IMR-90 (cell line): ENCODE measurements at regions not wholly inside any gene's neighbourhood (a gene's known extent, or its start where the extent isn't known, plus 50 kb on each side); places are given as distances from the start of the nearest gene placed in this dataset.

Experiments used
- ATAC-seq: fragments of 200-7000 bp; cut with Tn5 transposase; 2 replicates; pipeline ENCODE4 v1.9.1; 2020; ENCODE audit warnings: low read depth, mild to moderate bottlenecking, moderate library complexity
- BruUV-seq: library from RNA; stranded (reverse); fragments of 400-500 nt; replicated peaks from 2 replicates; lab custom pipeline; 2021; lab: Mats Ljungman, UMichigan
- CTCF ChIA-PET: fragments of 300-600 bp; formaldehyde crosslinking; extraction: SDS; loops from one replicate; lab custom pipeline; 2021; ENCODE audit warnings: antibody characterized with exemption; lab: Yijun Ruan, JAX
- POLR2A ChIA-PET: fragments of 300-600 bp; sonication (Branson Sonifier 250); formaldehyde crosslinking; loops from one replicate; lab custom pipeline; 2022; ENCODE audit warnings: antibody characterized with exemption; ENCODE audit not compliant: unreplicated experiment; lab: Charles Lee
- DNase-seq: peaks from one replicate; pipeline ENCODE4 v3.0.0; 2013
- H2AFZ ChIP-seq: replicated peaks from 2 replicates; pipeline ENCODE3; 2013; ENCODE audit warnings: low read length, mild to moderate bottlenecking; ENCODE audit not compliant: poor library complexity
- H2AK5ac ChIP-seq: 2 replicates; pipeline ENCODE4 v1.6.1; 2013; ENCODE audit warnings: low read depth, low read length, inconsistent platforms
- H2AK9ac ChIP-seq: replicated peaks from 2 replicates; pipeline ENCODE3; 2013; ENCODE audit warnings: mild to moderate bottlenecking, low read depth, low read length, moderate library complexity; ENCODE audit not compliant: poor library complexity
- H2BK120ac ChIP-seq: 2 replicates; pipeline ENCODE4 v1.6.1; 2013; ENCODE audit warnings: low read depth, low read length, inconsistent platforms
- H2BK15ac ChIP-seq: 3 replicates; pipeline ENCODE4 v1.6.1; 2013; ENCODE audit warnings: low read depth, low read length, inconsistent platforms
- H2BK20ac ChIP-seq: 2 replicates; pipeline ENCODE4 v1.6.1; 2013; ENCODE audit warnings: low read depth, mild to moderate bottlenecking, inconsistent platforms, low read length, moderate library complexity
- H2BK5ac ChIP-seq: 2 replicates; pipeline ENCODE4 v1.6.1; 2013; ENCODE audit warnings: mild to moderate bottlenecking, low read depth, low read length, inconsistent platforms; ENCODE audit not compliant: poor library complexity, severe bottlenecking
- H3K14ac ChIP-seq: replicated peaks from 2 replicates; pipeline ENCODE4 v1.6.1; 2013; ENCODE audit warnings: low read depth, low read length, inconsistent platforms
- H3K18ac ChIP-seq: 2 replicates; pipeline ENCODE4 v1.6.1; 2013; ENCODE audit warnings: low read depth, low read length, control low read depth
- H3K23ac ChIP-seq: 2 replicates; pipeline ENCODE4 v1.6.1; 2013; ENCODE audit warnings: low read depth, low read length, inconsistent platforms
- H3K27ac ChIP-seq: 2 replicates; pipeline ENCODE4 v1.5.1; 2013; ENCODE audit warnings: mild to moderate bottlenecking, control low read depth, low read length; ENCODE audit not compliant: insufficient read depth
- H3K27me3 ChIP-seq: 2 replicates; pipeline ENCODE4 v1.6.1; 2013; ENCODE audit warnings: low read length; ENCODE audit not compliant: control insufficient read depth, insufficient read depth
- H3K36me3 ChIP-seq: 2 replicates; pipeline ENCODE4 v1.6.1; 2013; ENCODE audit warnings: low read length, mixed read lengths; ENCODE audit not compliant: control insufficient read depth, insufficient read depth
- H3K4ac ChIP-seq: 2 replicates; pipeline ENCODE4 v1.6.1; 2013; ENCODE audit warnings: low read depth, low read length, inconsistent platforms
- H3K4me1 ChIP-seq: 2 replicates; pipeline ENCODE4 v1.6.1; 2013; ENCODE audit warnings: low read length, mixed read lengths; ENCODE audit not compliant: control insufficient read depth, insufficient read depth
- H3K4me2 ChIP-seq: 2 replicates; pipeline ENCODE4 v1.6.1; 2013; ENCODE audit warnings: low read depth, mild to moderate bottlenecking, control low read depth, low read length, moderate library complexity
- H3K4me3 ChIP-seq: 2 replicates; pipeline ENCODE4 v1.5.1; 2013; ENCODE audit warnings: low read depth, mild to moderate bottlenecking, control low read depth, low read length, moderate library complexity; ENCODE audit not compliant: insufficient read depth
- H3K56ac ChIP-seq: 2 replicates; pipeline ENCODE4 v1.6.1; 2013; ENCODE audit warnings: low read length, inconsistent platforms; ENCODE audit not compliant: insufficient read depth; ENCODE audit errors: extremely low read depth
- H3K79me1 ChIP-seq, 2 experiments: 2 replicates each; pipeline ENCODE4 v1.6.1; 2013; ENCODE audit warnings: low read length in 2 of 2, inconsistent platforms in 1 of 2, low read depth in 1 of 2
- H3K9ac ChIP-seq: 2 replicates; pipeline ENCODE4 v1.6.1; 2013; ENCODE audit warnings: low read depth, low read length, control low read depth
- H3K9me1 ChIP-seq: 2 replicates; pipeline ENCODE4 v1.6.1; 2013; ENCODE audit warnings: low read length, inconsistent platforms; ENCODE audit not compliant: insufficient read depth
- H3K9me3 ChIP-seq: 2 replicates; pipeline ENCODE4 v1.6.1; 2013; ENCODE audit warnings: low read length; ENCODE audit not compliant: control insufficient read depth, insufficient read depth
- H4K20me1 ChIP-seq: 2 replicates; pipeline ENCODE4 v1.6.1; 2013; ENCODE audit warnings: low read length, inconsistent platforms; ENCODE audit not compliant: insufficient read depth
- H4K5ac ChIP-seq: 2 replicates; pipeline ENCODE4 v1.6.1; 2013; ENCODE audit warnings: mild to moderate bottlenecking, low read depth, low read length, control low read depth
- H4K8ac ChIP-seq, 2 experiments: 2 replicates each; pipeline ENCODE4 v1.6.1; 2013; ENCODE audit warnings: low read depth in 2 of 2, low read length in 2 of 2, control low read depth in 1 of 2, inconsistent platforms in 1 of 2
- H4K91ac ChIP-seq: 2 replicates; pipeline ENCODE4 v1.6.1; 2013; ENCODE audit warnings: low read depth, low read length, inconsistent platforms; ENCODE audit not compliant: insufficient read depth
- BHLHE40 ChIP-seq: fragments of 150-350 bp; IDR thresholded peaks from 2 replicates; pipeline ENCODE4 v1.6.1; 2016; ENCODE audit warnings: mild to moderate bottlenecking, low read depth, low read length
- CHD1 ChIP-seq: IDR thresholded peaks from 2 replicates; pipeline ENCODE4 v1.6.1; 2012; ENCODE audit warnings: low read depth, low read length, improper control_type of control experiment
- ELK1 ChIP-seq: fragments of 150-350 bp; IDR thresholded peaks from 2 replicates; pipeline ENCODE4 v1.6.1; 2016; ENCODE audit warnings: low read depth, mild to moderate bottlenecking, low read length, moderate library complexity, borderline replicate concordance
- MAZ ChIP-seq: IDR thresholded peaks from 2 replicates; pipeline ENCODE4 v1.6.1; 2012; ENCODE audit warnings: low read depth, mild to moderate bottlenecking, low read length, improper control_type of control experiment, moderate library complexity, borderline replicate concordance
- MXI1 ChIP-seq: IDR thresholded peaks from 2 replicates; pipeline ENCODE4 v1.6.1; 2012; ENCODE audit warnings: low read depth, mild to moderate bottlenecking, low read length, moderate library complexity, borderline replicate concordance
- RAD21 ChIP-seq: IDR thresholded peaks from 2 replicates; pipeline ENCODE4 v1.6.1; 2012; ENCODE audit warnings: low read length, improper control_type of control experiment
- RFX5 ChIP-seq: IDR thresholded peaks from 2 replicates; pipeline ENCODE4 v1.8.0; 2012; ENCODE audit warnings: low read depth, mild to moderate bottlenecking, low read length, moderate library complexity
- SMC3 ChIP-seq: fragments of 150-350 bp; IDR thresholded peaks from 2 replicates; pipeline ENCODE4 v1.6.1; 2016; ENCODE audit warnings: low read depth, mild to moderate bottlenecking, antibody characterized with exemption, low read length, moderate library complexity
- USF2 ChIP-seq: fragments of 150-350 bp; IDR thresholded peaks from 2 replicates; pipeline ENCODE4 v1.6.1; 2017; ENCODE audit warnings: mild to moderate bottlenecking, antibody characterized with exemption, low read length, low read depth
- WGBS, 2 experiments: methylation state at CpG; one replicate each; pipeline versions ENCODE4 v1.1.5 to v1.1.7; 2013; ENCODE audit warnings: missing lambda C conversion rate in 2 of 2; ENCODE audit not compliant: insufficient read length in 1 of 2; ENCODE audit errors: extremely low coverage in 2 of 2; 5-methylcytosine and 5-hydroxymethylcytosine counted together
- dilution Hi-C: fragments of 300-500 bp; cut with HindIII; formaldehyde crosslinking; loops from one replicate; pipeline ENCODE4 v1.14.3; 2018; ENCODE audit warnings: low sequenced_read_pairs; ENCODE audit not compliant: unreplicated experiment
- in situ Hi-C: fragments of 300-500 bp; cut with MboI; formaldehyde crosslinking; loops from 3 replicates; pipeline ENCODE4 v1.14.3; 2019; ENCODE audit warnings: low sequenced_read_pairs, inconsistent platforms, mixed read lengths
- intact Hi-C: fragments of 100-400 bp; cut with micrococcal nuclease; formaldehyde crosslinking; loops from 2 replicates; pipeline ENCODE4 v1.10.0; 2022
- TF ChIP-seq, protein P1 (sequence below): conservative IDR thresholded peaks from 2 replicates; pipeline ENCODE4 v1.5.1; 2012; ENCODE audit warnings: mild to moderate bottlenecking, low read depth, low read length, improper control_type of control experiment

GRCh38 chr12:62986844-62987243 lies 51.9 kb upstream of the PPM1H start:
- H3K9ac ChIP-seq: no peak overlapping the region
- TF ChIP-seq SMC3: no peak
- TF ChIP-seq RAD21: no peak
- no peak for TF ChIP-seq MXI1
- no peak for TF ChIP-seq RFX5
- no peak for TF ChIP-seq BHLHE40
- no peak for TF ChIP-seq USF2
- no peak for TF ChIP-seq MAZ
- TF ChIP-seq ELK1: no peak
- TF ChIP-seq, protein P1, sequence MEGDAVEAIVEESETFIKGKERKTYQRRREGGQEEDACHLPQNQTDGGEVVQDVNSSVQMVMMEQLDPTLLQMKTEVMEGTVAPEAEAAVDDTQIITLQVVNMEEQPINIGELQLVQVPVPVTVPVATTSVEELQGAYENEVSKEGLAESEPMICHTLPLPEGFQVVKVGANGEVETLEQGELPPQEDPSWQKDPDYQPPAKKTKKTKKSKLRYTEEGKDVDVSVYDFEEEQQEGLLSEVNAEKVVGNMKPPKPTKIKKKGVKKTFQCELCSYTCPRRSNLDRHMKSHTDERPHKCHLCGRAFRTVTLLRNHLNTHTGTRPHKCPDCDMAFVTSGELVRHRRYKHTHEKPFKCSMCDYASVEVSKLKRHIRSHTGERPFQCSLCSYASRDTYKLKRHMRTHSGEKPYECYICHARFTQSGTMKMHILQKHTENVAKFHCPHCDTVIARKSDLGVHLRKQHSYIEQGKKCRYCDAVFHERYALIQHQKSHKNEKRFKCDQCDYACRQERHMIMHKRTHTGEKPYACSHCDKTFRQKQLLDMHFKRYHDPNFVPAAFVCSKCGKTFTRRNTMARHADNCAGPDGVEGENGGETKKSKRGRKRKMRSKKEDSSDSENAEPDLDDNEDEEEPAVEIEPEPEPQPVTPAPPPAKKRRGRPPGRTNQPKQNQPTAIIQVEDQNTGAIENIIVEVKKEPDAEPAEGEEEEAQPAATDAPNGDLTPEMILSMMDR: no peak
- TF ChIP-seq CHD1: no peak
- no peaks in the 10 kb centered on the region for H3K27me3 ChIP-seq
- no CpG with 5 or more reads among the region's 2 CpGs for WGBS, 2 experiments
- H3K36me3 ChIP-seq: no peaks in the 10 kb centered on the region
- no TSS peak for BruUV-seq
- DNase-seq (no peak), ATAC-seq (no peak)
- H2BK20ac ChIP-seq: no peak overlapping the region
- H3K27ac ChIP-seq: no peak overlapping the region
- dilution Hi-C loops: no loop called here
- H3K4me2 ChIP-seq: no peak overlapping the region
- H4K20me1 ChIP-seq: no peaks in the 10 kb centered on the region
- H2BK15ac ChIP-seq: no peak overlapping the region
- no peak overlapping the region for H3K4me3 ChIP-seq
- H2BK120ac ChIP-seq: no peak overlapping the region
- H3K56ac ChIP-seq: no peak overlapping the region
- in situ Hi-C loops: no loop called here
- no peak overlapping the region for H3K14ac ChIP-seq
- no peak overlapping the region for H4K8ac ChIP-seq
- intact Hi-C loops: no loop called here
- no peaks in the 10 kb centered on the region for H3K9me3 ChIP-seq
- no peak overlapping the region for H2AK9ac ChIP-seq
- no peak overlapping the region for H2AK5ac ChIP-seq
- H3K9me1 ChIP-seq: no peaks in the 10 kb centered on the region
- no peak overlapping the region for H4K5ac ChIP-seq
- no peak overlapping the region for H4K91ac ChIP-seq
- POLR2A ChIA-PET: no interaction called here
- H3K4ac ChIP-seq: no peak overlapping the region
- no peak overlapping the region for H3K23ac ChIP-seq
- H3K79me1 ChIP-seq: no peaks in the 10 kb centered on the region
- no peak overlapping the region for H2BK5ac ChIP-seq
- CTCF ChIA-PET: no interaction called here
- no peak overlapping the region for H3K18ac ChIP-seq
- no peaks in the 10 kb centered on the region for H3K4me1 ChIP-seq
- no peak overlapping the region for H2AFZ ChIP-seq
